DMS79 treated with DMSO at 0.1 percent for 48 hours (cell line): ENCODE measurements at regions not wholly inside any gene's neighbourhood (a gene's known extent, or its start where the extent isn't known, plus 50 kb on each side); places are given as distances from the start of the nearest gene placed in this dataset.
"Not testable (repeated sequence)": the region's sequence is repeated elsewhere in the genome, so short reads cannot be mapped to it uniquely, and the experiment has no call there.

ENCODE experiments used
- DNase-seq: peaks from one replicate; lab custom pipeline; 2025; lab: John Stamatoyannopoulos, UW

DNA sequence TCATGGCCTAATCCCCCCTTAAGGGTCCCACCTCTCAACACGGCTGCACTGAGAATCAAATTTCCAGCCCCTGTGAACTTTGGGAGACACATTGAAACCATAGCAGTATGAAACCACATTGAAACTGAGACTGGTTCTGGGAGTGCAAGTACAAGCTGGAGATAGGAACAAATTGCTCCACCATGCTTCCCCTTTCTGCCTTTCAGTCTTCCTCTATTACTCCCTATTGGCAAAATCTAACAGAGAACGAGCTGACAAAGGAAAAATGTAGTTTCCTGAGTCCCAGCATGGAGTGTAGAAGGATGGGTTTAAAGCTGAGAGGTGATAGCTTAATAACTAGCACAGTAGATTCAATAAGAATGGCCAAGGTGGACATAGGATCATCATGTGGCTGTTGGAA, 161.7 kb upstream of the RPL34 start:
- DNase-seq, result no peak

DNA sequence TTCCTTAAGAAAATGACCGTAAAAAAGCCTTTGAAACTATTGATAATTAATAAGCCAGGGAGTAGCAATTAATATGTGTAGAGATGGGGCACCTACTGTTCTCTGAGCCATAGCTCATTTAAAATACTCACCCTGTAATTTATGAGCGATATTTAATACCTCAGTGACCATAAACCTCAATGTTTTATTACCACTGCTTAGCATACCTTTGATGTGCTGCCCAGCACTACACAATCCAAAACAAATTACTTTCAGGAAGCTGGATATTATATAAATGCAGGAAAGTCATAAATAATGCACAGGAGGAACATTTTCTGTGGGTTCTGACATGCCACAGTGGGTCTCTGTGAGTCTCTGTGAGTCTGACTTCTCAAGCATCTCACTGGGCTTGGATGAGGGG, 166.1 kb upstream of the RPL34 start:
- DNase-seq, result no peak

DNA sequence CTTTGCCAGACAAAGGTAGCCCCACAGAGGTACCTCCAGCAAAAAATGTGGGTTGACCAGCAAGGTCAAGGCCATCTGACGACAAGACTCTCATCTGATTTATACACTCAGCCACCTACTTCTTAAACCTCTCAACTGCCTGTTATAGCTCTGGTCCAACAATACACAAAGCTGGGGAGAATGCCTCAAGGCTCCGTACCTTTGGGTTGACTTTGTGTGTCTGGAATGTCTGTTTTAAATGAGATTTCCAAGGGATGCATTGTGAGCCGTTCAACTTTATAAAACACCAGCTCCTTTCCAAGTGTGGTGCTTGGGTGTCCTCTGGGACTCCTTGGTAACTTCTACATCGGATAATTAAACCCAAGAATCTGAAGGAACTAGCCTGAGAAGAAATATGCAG, 167.0 kb upstream of the RPL34 start:
- DNase-seq, result no peak

DNA sequence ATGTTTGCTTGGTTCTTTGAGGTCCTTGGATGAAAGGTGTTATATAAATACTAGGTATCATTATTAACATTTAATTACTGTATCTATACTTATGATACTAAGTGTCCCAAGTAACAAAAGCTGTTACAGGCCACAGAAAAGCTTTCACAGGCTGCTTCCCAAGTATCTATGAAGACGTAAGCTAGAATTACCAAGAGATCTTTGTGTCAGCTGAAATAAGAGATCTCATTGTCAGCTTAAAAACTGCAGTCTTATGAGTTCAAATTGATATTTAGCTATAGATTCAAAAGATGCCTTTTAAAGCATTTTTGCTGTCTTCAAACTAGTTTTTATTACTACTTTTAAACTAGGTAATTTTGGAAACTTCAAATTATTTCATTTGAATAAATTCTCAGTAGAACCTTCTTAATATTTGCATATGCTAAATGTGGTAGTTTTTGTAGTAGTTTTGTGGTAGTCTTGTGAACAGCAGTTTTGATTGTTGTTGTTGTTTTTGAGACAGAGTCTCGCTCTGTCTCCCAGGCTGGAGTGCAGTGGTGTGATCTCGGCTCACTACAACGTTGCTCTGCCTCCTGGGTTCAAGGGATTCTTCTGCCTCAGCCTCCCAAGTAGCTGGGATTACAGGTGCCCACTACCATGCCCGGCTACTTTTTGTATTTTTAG, 170.0 kb upstream of the RPL34 start:
- DNase-seq, result no peak

DNA sequence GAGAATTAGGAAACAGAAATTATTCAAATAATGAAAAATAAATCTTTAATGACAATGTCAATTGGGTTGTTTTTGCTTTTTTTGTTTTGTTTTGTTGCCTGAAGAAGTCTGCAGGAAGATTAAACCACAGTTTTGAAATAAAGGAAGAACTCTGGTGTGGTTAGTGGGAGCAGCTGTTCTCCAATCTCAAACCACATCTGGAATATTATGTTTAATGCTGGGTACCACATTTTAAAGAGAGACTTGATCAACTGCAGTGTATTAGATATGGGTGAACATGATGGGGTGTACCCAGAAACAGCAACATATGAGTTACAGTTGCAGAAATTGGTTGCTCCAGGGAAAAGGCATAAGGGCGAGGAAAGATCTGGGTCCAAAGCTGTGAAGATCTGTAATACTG, 171.2 kb upstream of the RPL34 start:
- DNase-seq, result no peak

DNA sequence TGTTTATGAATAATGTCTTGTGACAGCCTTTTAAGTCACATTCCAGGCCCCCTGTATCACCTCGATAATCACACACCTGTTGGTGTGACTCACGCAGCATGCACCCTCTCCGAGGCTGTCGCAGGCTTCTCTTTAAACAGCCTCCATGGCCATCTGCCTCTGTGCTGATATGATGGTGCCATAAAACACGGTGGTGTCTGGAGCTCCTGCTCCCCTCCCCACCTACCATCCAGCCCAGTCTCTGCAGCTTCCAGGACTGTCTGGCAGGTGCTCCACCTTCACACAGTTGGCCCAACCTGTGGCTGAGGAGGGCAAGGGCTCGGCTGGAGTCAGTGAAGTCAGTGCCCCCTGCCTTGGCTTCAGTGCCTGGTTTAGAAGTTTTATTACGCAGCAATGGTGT, 173.8 kb upstream of the RPL34 start:
- no peak for DNase-seq

DNA sequence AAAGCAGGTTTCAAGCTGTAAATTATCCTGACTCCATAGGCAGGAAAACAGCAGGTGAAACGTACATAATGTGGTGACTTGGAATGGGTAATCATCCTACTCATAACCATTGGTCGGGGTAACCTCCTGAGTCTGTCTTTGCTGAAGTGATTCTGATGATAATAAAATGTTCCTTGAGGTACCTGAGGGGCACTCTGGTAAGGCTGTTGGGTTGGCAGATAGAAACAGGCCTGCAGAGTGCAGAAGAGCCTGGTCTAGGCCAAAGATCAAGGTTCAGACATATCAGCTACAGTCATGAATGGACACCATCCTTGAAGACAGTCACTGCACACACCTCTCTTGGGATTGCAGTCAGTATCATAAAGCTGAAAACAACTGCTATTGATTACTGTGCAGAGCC, 174.7 kb upstream of the RPL34 start:
- no peak for DNase-seq

DNA sequence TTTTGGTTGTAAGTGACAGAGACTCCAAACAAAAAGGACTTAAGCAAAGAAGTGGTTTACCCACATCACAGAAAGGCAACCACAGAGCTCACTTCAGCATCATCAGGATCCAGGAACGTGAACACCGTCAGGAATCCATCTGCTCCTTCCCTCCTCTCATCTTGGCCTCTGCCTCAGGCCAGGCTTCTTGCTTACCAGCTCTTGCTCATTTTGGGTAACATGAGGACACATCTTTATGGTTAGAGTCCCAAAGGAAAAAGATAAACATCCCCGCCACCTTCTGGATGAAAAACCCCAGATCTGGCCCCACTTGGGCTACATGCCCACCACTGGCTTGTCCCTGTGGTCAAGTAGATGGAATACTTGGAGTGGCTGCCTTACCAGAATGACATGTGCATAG, 176.8 kb upstream of the RPL34 start:
- no peak for DNase-seq

DNA sequence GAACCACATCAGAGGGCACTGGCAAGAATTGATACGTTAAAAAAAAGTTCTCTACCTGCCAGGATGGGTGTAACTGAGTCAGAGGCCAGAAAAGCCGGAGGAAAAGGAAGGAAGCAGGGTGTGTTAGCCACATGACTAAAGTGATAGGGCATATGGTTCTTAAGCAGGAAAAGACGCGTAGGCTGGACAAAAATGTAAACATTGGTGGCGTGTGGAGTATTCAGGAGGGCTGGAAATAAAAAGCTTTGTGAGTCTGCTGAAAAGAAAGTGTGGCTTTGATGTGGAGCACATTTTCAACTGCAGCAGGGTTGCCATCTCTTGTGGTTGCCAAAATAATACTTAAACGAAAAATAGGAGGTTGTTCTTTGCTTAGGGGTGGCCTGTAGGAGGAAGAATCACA, 186.5 kb upstream of the RPL34 start:
- no peak for DNase-seq

DNA sequence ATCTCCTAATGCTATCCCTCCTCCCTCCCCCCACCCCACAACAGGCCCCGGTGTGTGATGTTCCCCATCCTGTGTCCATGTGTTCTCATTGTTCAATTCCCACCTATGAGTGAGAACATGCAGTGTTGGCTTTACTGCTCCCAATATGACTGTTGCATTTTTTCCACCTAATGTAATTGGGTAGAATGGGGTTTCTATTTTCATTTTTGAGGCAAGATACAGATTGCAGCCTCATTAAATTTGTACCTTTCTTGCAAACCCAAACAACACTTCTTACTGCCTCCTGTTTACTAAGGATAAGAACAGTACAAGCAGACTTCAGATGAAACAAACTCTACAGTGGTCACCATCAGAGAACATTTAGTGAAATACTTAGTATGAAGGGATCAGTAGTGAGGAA, 187.0 kb upstream of the RPL34 start:
- not testable (repeated sequence) for DNase-seq

DNA sequence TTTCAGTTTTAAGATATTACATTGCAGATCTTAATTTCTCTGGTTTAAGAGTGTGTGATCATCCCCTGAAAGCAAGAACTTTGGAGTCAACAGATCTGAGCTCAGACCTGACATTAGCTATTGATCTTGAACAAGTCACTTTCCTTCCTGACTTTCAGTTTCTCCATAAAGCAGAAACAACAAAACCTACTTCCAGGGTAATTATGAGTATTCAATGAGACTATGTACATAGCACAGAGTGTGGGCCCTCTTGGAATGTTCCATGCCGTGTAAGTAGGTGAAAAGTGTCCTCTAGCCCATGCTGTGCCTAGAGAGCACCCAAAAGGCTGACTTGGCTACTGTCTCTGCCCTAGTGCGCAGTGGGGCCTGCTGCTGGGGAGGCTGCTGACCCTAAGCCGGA, 188.0 kb upstream of the RPL34 start:
- DNase-seq, result no peak

DNA sequence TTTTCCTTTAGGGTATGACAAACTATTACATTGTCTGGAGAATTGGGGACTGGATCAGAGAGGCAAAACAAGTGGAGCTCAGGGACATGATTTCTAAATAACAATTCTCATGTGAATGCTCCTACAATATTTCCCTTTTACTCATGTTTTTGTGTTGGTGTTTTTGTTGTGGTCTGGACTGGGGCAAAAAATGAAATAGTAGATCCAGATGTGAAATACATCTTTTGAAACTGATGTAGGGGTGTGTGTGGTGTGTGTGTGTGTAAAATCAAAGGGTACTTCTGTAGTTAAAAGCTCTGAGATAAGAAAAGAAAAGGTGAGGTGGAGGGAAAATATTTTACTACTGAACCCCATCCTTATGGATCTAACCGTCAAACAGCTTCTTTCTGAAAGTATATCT, 188.4 kb upstream of the RPL34 start:
- no peak for DNase-seq

DNA sequence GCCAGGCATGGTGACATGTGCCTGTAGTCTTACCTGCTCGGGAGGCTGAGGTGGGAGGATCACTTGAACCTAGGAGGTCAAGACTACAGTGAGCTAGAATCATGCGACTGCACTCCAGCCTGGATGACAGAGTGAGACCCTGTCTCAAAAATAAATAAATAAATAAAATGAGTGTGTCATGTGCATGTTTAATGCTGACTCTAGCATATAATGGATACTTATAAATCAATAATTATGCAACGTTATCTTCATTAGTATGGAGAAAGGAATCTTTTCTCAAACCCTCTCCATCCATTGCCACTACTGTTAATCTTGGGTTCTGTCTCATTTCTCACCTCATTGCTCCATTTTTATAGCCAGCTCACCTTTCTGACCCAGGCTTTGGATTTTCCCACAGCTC, 189.5 kb upstream of the RPL34 start:
- DNase-seq, result no peak

DNA sequence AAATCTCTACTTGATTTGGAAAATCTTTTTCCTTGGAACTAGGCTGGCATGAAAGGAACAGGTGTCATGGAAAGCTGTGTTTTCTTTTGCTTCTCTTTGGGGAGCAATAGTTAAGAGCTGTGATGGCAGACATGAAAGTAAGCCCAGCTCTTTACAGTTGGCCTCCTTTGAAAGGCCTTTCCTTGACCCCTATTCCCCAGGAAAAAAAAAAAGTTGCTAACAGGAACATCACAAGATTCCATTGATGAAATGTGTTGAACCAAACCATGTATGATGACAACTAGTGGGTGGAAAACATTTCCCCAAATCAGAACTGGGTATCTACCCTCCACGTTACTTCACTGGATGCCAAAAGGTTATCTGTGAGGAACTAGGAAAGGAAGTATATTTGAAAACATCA, 190.7 kb upstream of the RPL34 start:
- DNase-seq, result no peak

DNA sequence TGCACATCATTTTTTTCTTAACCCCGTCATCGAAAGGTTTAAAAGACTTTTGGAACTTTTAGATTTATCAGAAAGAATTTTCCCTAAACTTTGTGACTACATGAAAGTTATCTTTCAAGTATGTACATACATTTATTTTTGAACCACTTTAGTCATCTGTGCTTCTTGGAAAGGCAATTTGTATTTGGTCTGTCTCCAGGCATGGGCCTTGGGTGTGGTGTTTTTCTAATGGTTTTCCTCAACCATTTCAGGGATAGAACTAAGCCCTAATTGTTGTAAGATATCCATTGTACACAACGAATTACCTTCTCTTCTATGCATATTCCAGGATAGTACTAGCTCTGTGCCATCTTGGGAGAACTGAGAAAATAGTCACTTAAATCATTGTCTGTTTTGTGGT, 191.5 kb upstream of the RPL34 start:
- DNase-seq, result no peak

DNA sequence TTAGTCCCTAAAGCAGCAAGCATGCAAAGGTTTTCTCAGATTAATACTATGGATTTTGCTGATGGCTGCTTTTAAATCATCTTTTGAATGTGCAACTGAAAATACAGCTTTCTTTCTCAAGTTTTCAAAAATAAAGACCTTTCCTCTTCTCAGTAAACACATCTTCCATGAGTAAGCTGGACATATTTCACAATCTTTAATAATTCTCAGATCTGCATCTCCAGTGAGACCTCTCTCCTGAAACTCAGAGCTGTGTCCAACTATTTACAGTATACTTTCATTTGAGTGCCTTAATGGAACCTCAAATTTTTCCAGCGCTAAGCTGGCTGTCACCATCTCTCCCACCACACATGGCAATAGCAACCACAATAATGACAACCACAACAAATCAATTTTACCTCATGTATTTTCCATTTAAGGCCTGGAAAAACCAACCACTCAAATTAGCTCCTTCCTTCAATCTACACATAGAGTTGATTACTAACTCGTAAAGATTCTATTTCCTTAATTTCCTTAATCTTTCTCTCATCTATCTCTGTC, 192.4 kb upstream of the RPL34 start:
- DNase-seq, result no peak

DNA sequence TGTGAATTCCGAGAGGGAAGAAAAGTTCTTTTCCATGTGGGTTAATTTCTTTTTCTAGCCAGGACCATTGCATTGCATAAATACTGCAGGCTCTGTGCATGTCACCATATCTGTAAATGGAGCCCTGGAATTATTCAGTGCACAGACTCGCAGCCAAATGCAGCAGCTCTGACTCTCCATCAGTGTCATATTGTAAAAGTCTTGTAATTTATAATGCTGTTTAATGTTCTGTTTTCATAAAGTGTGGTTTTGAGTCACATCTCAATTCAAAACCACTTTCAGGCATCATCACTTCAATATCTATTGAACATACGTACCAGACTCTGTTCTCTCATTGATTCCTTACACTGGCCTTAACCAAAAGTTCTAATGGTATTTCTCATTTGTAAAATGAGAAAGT, 193.9 kb upstream of the RPL34 start:
- DNase-seq, result no peak

DNA sequence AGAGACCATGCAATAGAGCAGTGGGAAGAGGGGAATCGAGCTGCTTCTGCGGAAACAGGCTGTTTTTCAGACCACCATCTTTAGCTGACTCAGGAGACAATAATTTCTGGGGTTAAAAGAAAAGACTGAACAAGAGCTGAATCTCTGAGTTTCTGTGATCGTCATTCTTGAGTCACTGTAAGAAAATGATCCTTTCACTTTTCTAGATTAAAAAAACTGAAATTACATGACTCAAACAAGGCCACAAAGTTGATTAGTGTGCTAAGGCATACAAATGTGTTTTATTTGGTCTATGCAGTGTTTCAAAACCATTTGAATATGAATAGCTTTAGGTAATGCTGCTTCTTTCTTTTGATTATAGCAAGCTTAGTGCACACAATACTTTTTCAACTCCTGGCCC, 194.4 kb upstream of the RPL34 start:
- DNase-seq, result no peak

DNA sequence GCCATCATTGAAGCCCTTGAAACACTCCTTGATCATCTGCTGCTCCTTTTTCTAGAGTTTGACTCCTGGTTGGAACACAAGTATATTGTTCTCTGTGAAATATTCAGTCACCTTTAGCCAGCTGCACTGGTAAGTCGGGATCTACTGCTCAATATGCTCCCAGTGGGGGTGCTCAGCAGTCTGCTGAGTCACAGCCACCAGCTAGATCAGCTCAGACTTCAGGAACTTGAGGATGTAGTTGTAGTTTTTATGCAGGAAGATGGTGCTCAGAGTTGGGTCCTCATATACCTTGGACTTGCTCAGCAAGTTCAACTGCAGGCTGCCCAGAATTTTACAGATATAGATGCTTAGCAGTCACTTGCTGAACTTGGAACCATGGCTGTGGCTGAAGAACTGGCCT, 202.5 kb upstream of the RPL34 start:
- DNase-seq, result no peak

DNA sequence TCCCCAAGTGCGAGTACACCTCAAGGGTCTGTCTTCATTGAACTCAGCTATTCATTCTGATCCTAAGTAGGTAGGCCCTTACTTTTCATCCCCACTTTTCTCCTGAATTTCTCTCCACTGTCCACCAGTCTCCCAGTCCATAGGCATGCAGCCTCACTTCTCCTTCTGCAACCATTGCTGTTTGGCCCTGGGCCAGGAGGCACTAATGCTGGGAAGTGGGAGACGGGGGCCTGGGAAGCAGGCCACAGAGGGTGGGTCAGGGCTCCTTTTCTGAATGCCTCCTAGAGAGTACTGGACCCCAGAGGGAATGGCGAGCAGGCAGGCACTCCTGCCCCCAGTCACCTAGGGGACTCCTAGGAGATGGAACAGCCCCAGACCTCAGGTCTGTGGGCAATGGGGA, 203.5 kb upstream of the RPL34 start:
- no peak for DNase-seq

DNA sequence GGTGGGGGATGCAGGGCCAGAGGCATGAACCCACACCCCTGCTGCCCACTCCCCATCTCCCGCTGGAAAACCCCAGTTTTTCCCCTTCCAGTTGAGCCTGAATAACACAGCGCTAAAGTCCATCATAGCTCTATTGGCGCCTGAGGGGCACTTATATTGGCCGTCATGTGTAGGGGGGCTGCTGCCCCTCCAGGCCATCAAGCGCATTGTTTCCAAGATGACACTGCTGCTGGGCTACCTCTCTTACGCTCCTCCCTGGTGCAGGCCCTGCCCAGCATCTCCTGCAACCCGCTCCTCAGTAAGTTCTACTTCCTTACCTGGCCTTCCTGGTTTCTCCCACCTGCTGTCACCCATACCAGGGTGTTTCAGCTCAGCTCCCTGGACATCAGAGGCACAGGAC, 205.0 kb upstream of the RPL34 start:
- DNase-seq, result no peak

DNA sequence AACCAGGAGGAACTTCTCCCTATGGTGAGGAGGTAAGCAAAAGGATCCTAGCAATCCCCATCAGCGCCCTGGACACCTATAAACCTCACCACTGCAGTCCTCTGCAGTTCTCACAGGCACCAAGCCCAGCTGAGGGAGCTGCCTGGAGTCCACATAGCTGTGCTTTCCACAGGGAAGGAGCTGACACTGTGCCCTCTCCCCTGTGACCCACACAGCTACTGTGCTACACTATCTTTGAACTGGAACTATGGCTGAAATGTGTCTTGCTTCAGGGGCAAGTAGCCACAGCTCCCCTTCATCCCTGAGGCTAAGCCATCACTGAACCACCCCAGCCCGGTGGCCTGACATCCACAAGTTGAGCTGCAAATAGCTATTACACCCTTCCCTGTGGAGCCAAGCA, 208.5 kb upstream of the RPL34 start:
- no peak for DNase-seq

DNA sequence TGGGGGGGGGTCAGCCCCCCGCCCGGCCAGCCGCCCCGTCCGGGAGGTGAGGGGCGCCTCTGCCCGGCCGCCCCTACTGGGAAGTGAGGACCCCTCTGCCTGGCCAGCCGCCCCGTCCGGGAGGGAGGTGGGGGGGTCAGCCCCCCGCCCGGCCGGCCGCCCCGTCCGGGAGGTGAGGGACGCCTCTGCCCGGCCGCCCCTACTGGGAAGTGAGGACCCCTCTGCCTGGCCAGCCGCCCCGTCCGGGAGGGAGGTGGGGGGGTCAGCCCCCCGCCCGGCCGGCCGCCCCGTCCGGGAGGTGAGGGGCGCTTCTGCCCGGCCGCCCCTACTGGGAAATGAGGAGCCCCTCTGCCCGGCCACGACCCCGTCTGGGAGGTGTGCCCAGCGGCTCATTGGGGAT, 210.7 kb upstream of the RPL34 start:
- not testable (repeated sequence) for DNase-seq

DNA sequence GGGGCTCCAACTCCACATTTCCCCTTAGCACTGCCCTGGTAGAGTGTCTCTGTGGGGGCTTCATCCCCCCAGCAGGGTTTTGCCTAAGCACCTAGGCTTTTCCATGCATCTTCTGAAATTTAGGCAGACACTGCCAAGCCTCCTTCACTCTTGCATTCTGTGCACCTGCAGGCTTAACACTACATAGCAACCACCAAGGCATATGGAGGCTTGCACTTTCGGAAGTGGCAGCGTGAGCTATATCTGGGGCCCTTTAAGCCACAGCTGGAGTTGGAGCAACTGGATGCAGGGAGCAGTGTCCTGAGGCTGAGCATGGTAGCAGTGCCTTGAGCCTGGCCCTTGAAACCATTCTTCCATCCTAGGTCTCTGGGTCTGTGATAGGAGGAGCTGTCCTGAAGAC, 214.8 kb upstream of the RPL34 start:
- no peak for DNase-seq

DNA sequence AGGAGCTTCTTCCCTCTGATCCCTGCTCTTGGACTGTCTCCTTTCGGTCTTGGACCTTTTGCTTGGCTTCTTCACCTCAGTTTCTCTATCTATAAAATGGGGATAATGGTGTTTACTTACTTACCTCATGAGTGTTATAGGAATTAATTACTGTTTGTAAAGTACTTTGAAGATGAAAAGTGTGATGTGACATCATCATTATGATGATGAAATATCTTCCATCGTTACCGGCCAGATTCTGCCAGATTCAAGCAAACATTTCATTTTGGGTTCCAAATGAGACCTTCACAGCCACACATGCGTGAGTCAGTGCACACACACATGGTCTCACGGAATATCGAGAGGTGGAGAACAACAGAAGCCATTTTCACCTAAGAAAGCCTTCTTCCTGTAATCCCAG, 220.1 kb upstream of the RPL34 start:
- no peak for DNase-seq
